ENCODE measurements at regions not wholly inside any gene's neighbourhood (a gene's known extent, or its start where the extent isn't known, plus 50 kb on each side); places are given as distances from the start of the nearest gene placed in this dataset.

DNA sequence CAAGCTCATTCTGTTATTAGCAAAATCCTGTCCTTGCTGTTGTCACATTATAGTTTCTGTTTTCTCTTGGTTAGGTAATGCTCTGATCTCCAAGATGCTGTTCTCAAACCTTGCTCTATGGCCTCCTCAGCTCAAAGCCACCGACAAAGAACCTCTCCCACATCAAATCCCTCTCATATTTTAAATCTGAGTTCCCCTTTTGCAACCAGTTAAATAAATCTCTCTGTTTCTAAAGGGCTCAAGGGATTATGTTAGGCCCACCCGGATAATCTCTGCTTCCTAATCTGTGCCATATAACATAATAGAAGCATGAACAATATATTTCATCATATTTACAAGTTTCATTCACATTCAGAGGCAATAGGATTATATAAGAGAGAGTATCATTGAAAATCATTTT, 286.0 kb downstream of the CYLC2 start:
- H3K4me1 ChIP-seq (ENCODE audit: insufficient read depth, low read length) = no peaks in the 10 kb centered on the region
- no peak overlapping the region for H3K4me3 ChIP-seq (replicated peaks in 1 of 3; ENCODE audit: insufficient read depth in 1 of 3, low read depth in 2 of 3, low read length in 3 of 3)
- H3K27ac ChIP-seq (ENCODE audit: extremely low read length, insufficient read depth, low read length) = no peak overlapping the region
- no peaks in the 10 kb centered on the region for H4K20me1 ChIP-seq (ENCODE audit: insufficient read depth, low read length)
- CTCF ChIA-PET (ENCODE audit: low intra/inter-chr PET ratio, low total read pairs) = no interaction called here
- in situ Hi-C loops (cut with HindIII; ENCODE audit: extremely low pct_ligation_motif_present, low pct_unique_long_range_greater_than_20kb) = no loop called here
- TF ChIP-seq NFE2 (CRISPR knock-in tag; IDR thresholded peaks at IDR 0.05) = no peak
- TF ChIP-seq ERF (CRISPR knock-in tag; IDR thresholded peaks at IDR 0.05) = no peak
- TF ChIP-seq SATB2 (CRISPR knock-in tag; IDR thresholded peaks at IDR 0.05) = no peak
- TF ChIP-seq, protein P1, sequence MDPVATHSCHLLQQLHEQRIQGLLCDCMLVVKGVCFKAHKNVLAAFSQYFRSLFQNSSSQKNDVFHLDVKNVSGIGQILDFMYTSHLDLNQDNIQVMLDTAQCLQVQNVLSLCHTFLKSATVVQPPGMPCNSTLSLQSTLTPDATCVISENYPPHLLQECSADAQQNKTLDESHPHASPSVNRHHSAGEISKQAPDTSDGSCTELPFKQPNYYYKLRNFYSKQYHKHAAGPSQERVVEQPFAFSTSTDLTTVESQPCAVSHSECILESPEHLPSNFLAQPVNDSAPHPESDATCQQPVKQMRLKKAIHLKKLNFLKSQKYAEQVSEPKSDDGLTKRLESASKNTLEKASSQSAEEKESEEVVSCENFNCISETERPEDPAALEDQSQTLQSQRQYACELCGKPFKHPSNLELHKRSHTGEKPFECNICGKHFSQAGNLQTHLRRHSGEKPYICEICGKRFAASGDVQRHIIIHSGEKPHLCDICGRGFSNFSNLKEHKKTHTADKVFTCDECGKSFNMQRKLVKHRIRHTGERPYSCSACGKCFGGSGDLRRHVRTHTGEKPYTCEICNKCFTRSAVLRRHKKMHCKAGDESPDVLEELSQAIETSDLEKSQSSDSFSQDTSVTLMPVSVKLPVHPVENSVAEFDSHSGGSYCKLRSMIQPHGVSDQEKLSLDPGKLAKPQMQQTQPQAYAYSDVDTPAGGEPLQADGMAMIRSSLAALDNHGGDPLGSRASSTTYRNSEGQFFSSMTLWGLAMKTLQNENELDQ (CRISPR knock-in tag; IDR thresholded peaks at IDR 0.05; ENCODE audit: borderline replicate concordance) = no peak
- no peak for TF ChIP-seq ZNF274 (CRISPR knock-in tag; IDR thresholded peaks at IDR 0.05)
- TF ChIP-seq, protein P2, sequence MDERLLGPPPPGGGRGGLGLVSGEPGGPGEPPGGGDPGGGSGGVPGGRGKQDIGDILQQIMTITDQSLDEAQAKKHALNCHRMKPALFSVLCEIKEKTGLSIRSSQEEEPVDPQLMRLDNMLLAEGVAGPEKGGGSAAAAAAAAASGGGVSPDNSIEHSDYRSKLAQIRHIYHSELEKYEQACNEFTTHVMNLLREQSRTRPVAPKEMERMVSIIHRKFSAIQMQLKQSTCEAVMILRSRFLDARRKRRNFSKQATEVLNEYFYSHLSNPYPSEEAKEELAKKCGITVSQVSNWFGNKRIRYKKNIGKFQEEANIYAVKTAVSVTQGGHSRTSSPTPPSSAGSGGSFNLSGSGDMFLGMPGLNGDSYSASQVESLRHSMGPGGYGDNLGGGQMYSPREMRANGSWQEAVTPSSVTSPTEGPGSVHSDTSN (CRISPR knock-in tag; IDR thresholded peaks at IDR 0.05) = no peak
- no peak for TF ChIP-seq TOE1 (CRISPR knock-in tag; IDR thresholded peaks at IDR 0.05)
- no peak for TF ChIP-seq SOX13 (IDR thresholded peaks at IDR 0.05)
- no peak for TF ChIP-seq SOX13 (CRISPR knock-in tag; conservative IDR thresholded peaks at IDR 0.05 in 1 of 2, IDR thresholded peaks at IDR 0.05 in 1 of 2)
- TF ChIP-seq, protein P3, sequence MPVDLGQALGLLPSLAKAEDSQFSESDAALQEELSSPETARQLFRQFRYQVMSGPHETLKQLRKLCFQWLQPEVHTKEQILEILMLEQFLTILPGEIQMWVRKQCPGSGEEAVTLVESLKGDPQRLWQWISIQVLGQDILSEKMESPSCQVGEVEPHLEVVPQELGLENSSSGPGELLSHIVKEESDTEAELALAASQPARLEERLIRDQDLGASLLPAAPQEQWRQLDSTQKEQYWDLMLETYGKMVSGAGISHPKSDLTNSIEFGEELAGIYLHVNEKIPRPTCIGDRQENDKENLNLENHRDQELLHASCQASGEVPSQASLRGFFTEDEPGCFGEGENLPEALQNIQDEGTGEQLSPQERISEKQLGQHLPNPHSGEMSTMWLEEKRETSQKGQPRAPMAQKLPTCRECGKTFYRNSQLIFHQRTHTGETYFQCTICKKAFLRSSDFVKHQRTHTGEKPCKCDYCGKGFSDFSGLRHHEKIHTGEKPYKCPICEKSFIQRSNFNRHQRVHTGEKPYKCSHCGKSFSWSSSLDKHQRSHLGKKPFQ (CRISPR knock-in tag; IDR thresholded peaks at IDR 0.05; ENCODE audit: insufficient replicate concordance) = no peak
- TF ChIP-seq, protein P4, sequence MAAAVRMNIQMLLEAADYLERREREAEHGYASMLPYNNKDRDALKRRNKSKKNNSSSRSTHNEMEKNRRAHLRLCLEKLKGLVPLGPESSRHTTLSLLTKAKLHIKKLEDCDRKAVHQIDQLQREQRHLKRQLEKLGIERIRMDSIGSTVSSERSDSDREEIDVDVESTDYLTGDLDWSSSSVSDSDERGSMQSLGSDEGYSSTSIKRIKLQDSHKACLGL (CRISPR knock-in tag; IDR thresholded peaks at IDR 0.05) = no peak
- no peak for TF ChIP-seq ZNF572 (CRISPR knock-in tag; IDR thresholded peaks at IDR 0.05)
- BruUV-seq (replicated peaks) = no TSS peak
- no peak overlapping the region for H3K4me2 ChIP-seq (ENCODE audit: low read depth, low read length)
- no peak overlapping the region for H2AFZ ChIP-seq (ENCODE audit: low read length)
- DNase-seq (ENCODE audit: low spot score) (no peak), FAIRE-seq (no peak), ATAC-seq (no peak)
- 0% methylated on average over 2 of the region's 2 CpGs for WGBS (ENCODE audit: low lambda C conversion rate)
- H3K9me3 ChIP-seq (ENCODE audit: low read length) = no peaks in the 10 kb centered on the region
- no peaks in the 10 kb centered on the region for H3K36me3 ChIP-seq (replicated peaks in 1 of 2; ENCODE audit: control insufficient read depth in 1 of 2, insufficient read depth in 2 of 2, low read length in 2 of 2)
- POLR2A ChIA-PET = no interaction called here
- H3K9ac ChIP-seq (ENCODE audit: insufficient read depth, low read depth, low read length) = no peak overlapping the region
- intact Hi-C loops (cut with micrococcal nuclease; ENCODE audit: unreplicated experiment) = no loop called here
- no peaks in the 10 kb centered on the region for H3K79me2 ChIP-seq (ENCODE audit: insufficient read depth, low read length)
- H3K27me3 ChIP-seq (ENCODE audit: control insufficient read depth in 1 of 2, insufficient read depth in 2 of 2, low read length in 2 of 2) = no peaks in the 10 kb centered on the region
